Ishikawa (cell line): ENCODE measurements at regions not wholly inside any gene's neighbourhood (a gene's known extent, or its start where the extent isn't known, plus 50 kb on each side); places are given as distances from the start of the nearest gene placed in this dataset.

Experiments
- CEBPB ChIP-seq: IDR thresholded peaks from 2 replicates; pipeline ENCODE4 v1.6.1; 2012
- CREB1 ChIP-seq: IDR thresholded peaks from 2 replicates; pipeline ENCODE4 v1.6.1; 2012; ENCODE audit warnings: low read depth
- EGR1 ChIP-seq: IDR thresholded peaks from 2 replicates; pipeline ENCODE4 v1.6.1; 2012
- EP300 ChIP-seq: IDR thresholded peaks from 2 replicates; pipeline ENCODE4 v1.6.1; 2012; ENCODE audit warnings: borderline replicate concordance
- FOXM1 ChIP-seq: IDR thresholded peaks from 2 replicates; pipeline ENCODE4 v1.6.1; 2012; ENCODE audit warnings: low read depth, borderline replicate concordance
- NFIC ChIP-seq: IDR thresholded peaks from 2 replicates; pipeline ENCODE4 v1.6.1; 2012
- RAD21 ChIP-seq: IDR thresholded peaks from 2 replicates; pipeline ENCODE4 v1.6.1; 2012; ENCODE audit warnings: low read depth
- TAF1 ChIP-seq: IDR thresholded peaks from 2 replicates; pipeline ENCODE4 v1.6.1; 2012; ENCODE audit warnings: low read depth, mild to moderate bottlenecking
- TCF12 ChIP-seq: IDR thresholded peaks from 2 replicates; pipeline ENCODE4 v1.6.1; 2012; ENCODE audit warnings: low read depth
- TEAD4 ChIP-seq: IDR thresholded peaks from 2 replicates; pipeline ENCODE4 v1.6.1; 2012
- YY1 ChIP-seq: IDR thresholded peaks from 2 replicates; pipeline ENCODE4 v1.6.1; 2012; ENCODE audit warnings: low read depth
- ZBTB7A ChIP-seq: IDR thresholded peaks from 2 replicates; pipeline ENCODE4 v1.6.1; 2012; ENCODE audit warnings: low read depth
- TF ChIP-seq, protein P1 (sequence below): IDR thresholded peaks from 2 replicates; pipeline ENCODE4 v1.6.1; 2012
- TF ChIP-seq, protein P2 (sequence below): IDR thresholded peaks from 2 replicates; pipeline ENCODE4 v1.6.1; 2012; ENCODE audit warnings: low read depth, mild to moderate bottlenecking
- TF ChIP-seq, protein P3 (sequence below): IDR thresholded peaks from 2 replicates; pipeline ENCODE4 v1.6.1; 2012

DNA sequence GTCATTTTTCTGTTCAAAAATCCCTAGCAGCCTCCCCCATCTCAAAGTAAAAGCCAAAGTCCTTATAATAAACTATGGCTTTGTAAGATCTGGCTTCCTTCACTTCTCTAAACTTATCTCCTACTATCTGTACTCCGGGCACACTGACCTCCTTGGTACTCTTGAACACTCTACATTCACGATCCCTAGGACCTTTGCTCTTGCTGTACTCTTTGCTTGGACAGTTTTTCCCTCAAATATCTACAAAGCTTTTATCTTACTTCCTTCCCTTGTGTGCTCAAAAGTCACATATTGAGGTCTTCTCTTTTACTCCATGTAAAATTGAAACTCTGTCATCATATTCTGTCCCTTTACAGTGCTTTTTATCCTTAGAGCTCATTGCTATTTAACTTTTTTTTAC is 616.6 kb downstream of the IRS1 start:
- TF ChIP-seq, protein P1, sequence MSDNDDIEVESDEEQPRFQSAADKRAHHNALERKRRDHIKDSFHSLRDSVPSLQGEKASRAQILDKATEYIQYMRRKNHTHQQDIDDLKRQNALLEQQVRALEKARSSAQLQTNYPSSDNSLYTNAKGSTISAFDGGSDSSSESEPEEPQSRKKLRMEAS, result no peak
- TF ChIP-seq CREB1 (no peak), TEAD4 (no peak), TCF12 (no peak), ZBTB7A (no peak), TAF1 (no peak), YY1 (no peak), CEBPB (no peak), RAD21 (no peak), EGR1 (no peak), NFIC (no peak), FOXM1 (no peak), EP300 (no peak)
- TF ChIP-seq, protein P2, sequence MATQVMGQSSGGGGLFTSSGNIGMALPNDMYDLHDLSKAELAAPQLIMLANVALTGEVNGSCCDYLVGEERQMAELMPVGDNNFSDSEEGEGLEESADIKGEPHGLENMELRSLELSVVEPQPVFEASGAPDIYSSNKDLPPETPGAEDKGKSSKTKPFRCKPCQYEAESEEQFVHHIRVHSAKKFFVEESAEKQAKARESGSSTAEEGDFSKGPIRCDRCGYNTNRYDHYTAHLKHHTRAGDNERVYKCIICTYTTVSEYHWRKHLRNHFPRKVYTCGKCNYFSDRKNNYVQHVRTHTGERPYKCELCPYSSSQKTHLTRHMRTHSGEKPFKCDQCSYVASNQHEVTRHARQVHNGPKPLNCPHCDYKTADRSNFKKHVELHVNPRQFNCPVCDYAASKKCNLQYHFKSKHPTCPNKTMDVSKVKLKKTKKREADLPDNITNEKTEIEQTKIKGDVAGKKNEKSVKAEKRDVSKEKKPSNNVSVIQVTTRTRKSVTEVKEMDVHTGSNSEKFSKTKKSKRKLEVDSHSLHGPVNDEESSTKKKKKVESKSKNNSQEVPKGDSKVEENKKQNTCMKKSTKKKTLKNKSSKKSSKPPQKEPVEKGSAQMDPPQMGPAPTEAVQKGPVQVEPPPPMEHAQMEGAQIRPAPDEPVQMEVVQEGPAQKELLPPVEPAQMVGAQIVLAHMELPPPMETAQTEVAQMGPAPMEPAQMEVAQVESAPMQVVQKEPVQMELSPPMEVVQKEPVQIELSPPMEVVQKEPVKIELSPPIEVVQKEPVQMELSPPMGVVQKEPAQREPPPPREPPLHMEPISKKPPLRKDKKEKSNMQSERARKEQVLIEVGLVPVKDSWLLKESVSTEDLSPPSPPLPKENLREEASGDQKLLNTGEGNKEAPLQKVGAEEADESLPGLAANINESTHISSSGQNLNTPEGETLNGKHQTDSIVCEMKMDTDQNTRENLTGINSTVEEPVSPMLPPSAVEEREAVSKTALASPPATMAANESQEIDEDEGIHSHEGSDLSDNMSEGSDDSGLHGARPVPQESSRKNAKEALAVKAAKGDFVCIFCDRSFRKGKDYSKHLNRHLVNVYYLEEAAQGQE, result no peak
- TF ChIP-seq, protein P3, sequence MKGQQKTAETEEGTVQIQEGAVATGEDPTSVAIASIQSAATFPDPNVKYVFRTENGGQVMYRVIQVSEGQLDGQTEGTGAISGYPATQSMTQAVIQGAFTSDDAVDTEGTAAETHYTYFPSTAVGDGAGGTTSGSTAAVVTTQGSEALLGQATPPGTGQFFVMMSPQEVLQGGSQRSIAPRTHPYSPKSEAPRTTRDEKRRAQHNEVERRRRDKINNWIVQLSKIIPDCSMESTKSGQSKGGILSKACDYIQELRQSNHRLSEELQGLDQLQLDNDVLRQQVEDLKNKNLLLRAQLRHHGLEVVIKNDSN, result no peak

GRCh38 chr2:226181909-226182308 is 617.7 kb downstream of the IRS1 start:
- TF ChIP-seq EGR1, result no peak
- TF ChIP-seq, protein P2, result no peak
- TF ChIP-seq, protein P1, result no peak
- TF ChIP-seq RAD21, result no peak
- no peak for TF ChIP-seq ZBTB7A
- no peak for TF ChIP-seq TEAD4
- no peak for TF ChIP-seq TAF1
- no peak for TF ChIP-seq EP300
- no peak for TF ChIP-seq FOXM1
- no peak for TF ChIP-seq NFIC
- TF ChIP-seq, protein P3, result no peak

GRCh38 chr2:226180281-226180884 is 619.2 kb downstream of the IRS1 start:
- TF ChIP-seq EP300 (no peak), TAF1 (no peak), CEBPB (no peak), NFIC (no peak), TCF12 (no peak), TEAD4 (no peak), YY1 (no peak), RAD21 (no peak), FOXM1 (no peak), CREB1 (no peak), ZBTB7A (no peak), EGR1 (no peak)
- TF ChIP-seq, protein P3, result no peak
- TF ChIP-seq, protein P2, result no peak
- TF ChIP-seq, protein P1, result no peak

GRCh38 chr2:226179010-226179409 is 620.6 kb downstream of the IRS1 start:
- no peak for TF ChIP-seq ZBTB7A
- TF ChIP-seq CEBPB, result no peak
- no peak for TF ChIP-seq TCF12
- TF ChIP-seq, protein P2, result no peak
- TF ChIP-seq NFIC, result no peak
- TF ChIP-seq CREB1, result no peak
- TF ChIP-seq, protein P1, result no peak
- no peak for TF ChIP-seq RAD21
- TF ChIP-seq TEAD4, result no peak
- TF ChIP-seq, protein P3, result no peak
